ENCODE measurements at regions not wholly inside any gene's neighbourhood (a gene's known extent, or its start where the extent isn't known, plus 50 kb on each side); places are given as distances from the start of the nearest gene placed in this dataset.

DNA sequence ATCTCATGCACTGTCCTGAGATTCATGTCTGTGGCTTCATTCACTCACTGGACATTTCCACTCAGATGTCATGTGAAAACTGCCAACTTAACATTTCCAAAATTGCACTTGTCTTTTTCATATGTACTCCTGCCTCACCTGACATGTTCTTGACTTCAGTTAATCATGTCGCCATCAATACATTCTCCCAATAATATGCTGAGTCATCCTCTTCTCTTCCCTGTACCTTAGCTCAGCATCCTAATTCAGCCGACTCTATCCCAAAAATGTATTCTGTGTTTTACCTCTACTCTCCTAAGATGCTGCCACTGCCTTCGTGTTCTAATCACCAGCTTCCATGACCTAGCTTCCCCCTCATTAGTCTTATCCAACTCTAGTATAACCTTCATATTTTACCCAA is 93.9 kb upstream of the GNAI1 start:
- no peak for TF ChIP-seq CTCF (IDR thresholded peaks at IDR 0.05)
- no peak for TF ChIP-seq NR3C1 (CRISPR knock-in tag; conservative IDR thresholded peaks at IDR 0.05; ENCODE audit: low read depth)
- no peak for TF ChIP-seq ARID4B (CRISPR knock-in tag; IDR thresholded peaks at IDR 0.05; ENCODE audit: borderline replicate concordance)
- no peak for TF ChIP-seq CREM (CRISPR knock-in tag; IDR thresholded peaks at IDR 0.05)
- no peak for TF ChIP-seq GRHL2 (CRISPR knock-in tag; IDR thresholded peaks at IDR 0.05; ENCODE audit: insufficient replicate concordance, severe bottlenecking)
- TF ChIP-seq PRDM15 (CRISPR knock-in tag; IDR thresholded peaks at IDR 0.05) = no peak
- no peak for TF ChIP-seq ZNF138 (CRISPR knock-in tag; conservative IDR thresholded peaks at IDR 0.05)
- TF ChIP-seq CREB1 (CRISPR knock-in tag; IDR thresholded peaks at IDR 0.05) = no peak
- no peak for TF ChIP-seq FOXJ3 (CRISPR knock-in tag; IDR thresholded peaks at IDR 0.05; ENCODE audit: borderline replicate concordance)
- no peak for TF ChIP-seq TCF7 (CRISPR knock-in tag; IDR thresholded peaks at IDR 0.05; ENCODE audit: low read depth)
- TF ChIP-seq RELA (CRISPR knock-in tag; IDR thresholded peaks at IDR 0.05; ENCODE audit: borderline replicate concordance) = no peak
